Hepatocyte (in vitro differentiated cells): ENCODE measurements at regions not wholly inside any gene's neighbourhood (a gene's known extent, or its start where the extent isn't known, plus 50 kb on each side); places are given as distances from the start of the nearest gene placed in this dataset.

ENCODE experiments used
- CTCF ChIP-seq: fragments of 200-600 bp; sonication (generic); IDR thresholded peaks from 2 replicates; pipeline ENCODE4 v1.5.1; 2016; ENCODE audit warnings: antibody characterized with exemption, mild to moderate bottlenecking; ENCODE audit not compliant: poor library complexity
- EZH2 ChIP-seq: fragments of 200-600 bp; sonication (generic); IDR thresholded peaks from 2 replicates; pipeline ENCODE4 v1.6.1; 2016; ENCODE audit warnings: antibody characterized with exemption, mild to moderate bottlenecking, borderline replicate concordance

- TF ChIP-seq CTCF, result no peak
- no peak for TF ChIP-seq EZH2
Measured at GRCh38 chr20:41747226-41747625, 129.0 kb upstream of the CHD6 start.
